Activated naive CD8-positive, alpha-beta T cell treated with anti-CD3 and anti-CD28 coated beads for 36 hours (primary cell): ENCODE measurements at regions not wholly inside any gene's neighbourhood (a gene's known extent, or its start where the extent isn't known, plus 50 kb on each side); places are given as distances from the start of the nearest gene placed in this dataset.

Experiments used
- DNase-seq: peaks from one replicate; pipeline ENCODE4 v3.0.0; 2021
- H3K27ac Mint-ChIP-seq: one replicate; pipeline ENCODE4 v1.8.0; 2022; ENCODE audit warnings: mild to moderate bottlenecking, moderate library complexity, mixed read lengths
- H3K27me3 Mint-ChIP-seq: one replicate; pipeline ENCODE4 v1.8.0; 2022; ENCODE audit warnings: mild to moderate bottlenecking, mixed read lengths
- H3K36me3 Mint-ChIP-seq: one replicate; pipeline ENCODE4 v1.8.0; 2021; ENCODE audit warnings: mild to moderate bottlenecking, mixed read lengths
- H3K4me1 Mint-ChIP-seq: one replicate; pipeline ENCODE4 v1.8.0; 2021; ENCODE audit warnings: mixed read lengths
- H3K4me3 Mint-ChIP-seq: one replicate; pipeline ENCODE4 v1.8.0; 2022; ENCODE audit warnings: mild to moderate bottlenecking, moderate library complexity, mixed read lengths
- H3K9me3 Mint-ChIP-seq: one replicate; pipeline ENCODE4 v1.8.0; 2022; ENCODE audit warnings: mixed read lengths

GRCh38 chr13:40406405-40407120 is 259.9 kb downstream of the FOXO1 start:
- peaks cover 3% of the 10 kb centered on the region for H3K36me3 Mint-ChIP-seq

GRCh38 chr13:40407567-40407966 is 258.9 kb downstream of the FOXO1 start:
- H3K36me3 Mint-ChIP-seq: peaks cover 3% of the 10 kb centered on the region

More at GRCh38 chr13:40406405-40407120, 259.9 kb downstream of the FOXO1 start:
- Mint-ChIP-seq H3K4me1 (peaks cover 21% of the 10 kb centered on the region), H3K27me3 (no peaks in the 10 kb centered on the region), H3K4me3 (no peak overlapping the region), H3K9me3 (peaks cover 4% of the 10 kb centered on the region), H3K27ac (no peak overlapping the region)
- DNase-seq: no peak

GRCh38 chr13:40408602-40409001 is 257.8 kb downstream of the FOXO1 start:
- H3K27me3 Mint-ChIP-seq: no peaks in the 10 kb centered on the region
- H3K4me3 Mint-ChIP-seq: no peak overlapping the region
- peaks cover 3% of the 10 kb centered on the region for H3K36me3 Mint-ChIP-seq

More at GRCh38 chr13:40407567-40407966, 258.9 kb downstream of the FOXO1 start:
- Mint-ChIP-seq H3K27me3 (no peaks in the 10 kb centered on the region), H3K4me3 (no peak overlapping the region), H3K4me1 (peaks cover 11% of the 10 kb centered on the region), H3K9me3 (peaks cover 4% of the 10 kb centered on the region), H3K27ac (no peak overlapping the region)
- no peak for DNase-seq

GRCh38 chr13:40409278-40409677 is 257.2 kb downstream of the FOXO1 start:
- H3K36me3 Mint-ChIP-seq: peaks cover 3% of the 10 kb centered on the region
- H3K27ac Mint-ChIP-seq: no peak overlapping the region
- no peak overlapping the region for H3K4me3 Mint-ChIP-seq
- peaks cover 4% of the 10 kb centered on the region for H3K9me3 Mint-ChIP-seq
- no peaks in the 10 kb centered on the region for H3K27me3 Mint-ChIP-seq
- H3K4me1 Mint-ChIP-seq: peaks cover 5% of the 10 kb centered on the region
- no peak for DNase-seq

More at GRCh38 chr13:40408602-40409001, 257.8 kb downstream of the FOXO1 start:
- peaks cover 4% of the 10 kb centered on the region for H3K9me3 Mint-ChIP-seq
- no peak for DNase-seq
- peaks cover 5% of the 10 kb centered on the region for H3K4me1 Mint-ChIP-seq
- H3K27ac Mint-ChIP-seq: no peak overlapping the region

- H3K27me3 Mint-ChIP-seq: no peaks in the 10 kb centered on the region
- H3K4me3 Mint-ChIP-seq: no peak overlapping the region
- no peak overlapping the region for H3K27ac Mint-ChIP-seq
- H3K36me3 Mint-ChIP-seq: peaks cover 3% of the 10 kb centered on the region
- no peak for DNase-seq
- H3K9me3 Mint-ChIP-seq: peaks cover 4% of the 10 kb centered on the region
- H3K4me1 Mint-ChIP-seq: peaks cover 5% of the 10 kb centered on the region
Measured at GRCh38 chr13:40410315-40410714, 256.1 kb downstream of the FOXO1 start.

GRCh38 chr13:40420160-40420740 is 246.2 kb downstream of the FOXO1 start:
- Mint-ChIP-seq H3K9me3 (peaks cover 8% of the 10 kb centered on the region), H3K27ac (no peak overlapping the region), H3K36me3 (peaks cover 4% of the 10 kb centered on the region), H3K27me3 (no peaks in the 10 kb centered on the region), H3K4me1 (peaks cover 10% of the 10 kb centered on the region), H3K4me3 (no peak overlapping the region)
- no peak for DNase-seq

GRCh38 chr13:40422588-40423235 is 243.7 kb downstream of the FOXO1 start:
- no peak for DNase-seq
- Mint-ChIP-seq H3K27ac (no peak overlapping the region), H3K4me3 (no peak overlapping the region)

GRCh38 chr13:40428354-40428753 is 238.1 kb downstream of the FOXO1 start:
- no peak overlapping the region for H3K4me3 Mint-ChIP-seq
- no peak overlapping the region for H3K27ac Mint-ChIP-seq
- no peak for DNase-seq
- H3K36me3 Mint-ChIP-seq: no peaks in the 10 kb centered on the region
- H3K27me3 Mint-ChIP-seq: no peaks in the 10 kb centered on the region
- no peaks in the 10 kb centered on the region for H3K9me3 Mint-ChIP-seq
- H3K4me1 Mint-ChIP-seq: peaks cover 19% of the 10 kb centered on the region

More at GRCh38 chr13:40422588-40423235, 243.7 kb downstream of the FOXO1 start:
- Mint-ChIP-seq H3K9me3 (peaks cover 5% of the 10 kb centered on the region), H3K4me1 (peaks cover 14% of the 10 kb centered on the region), H3K36me3 (peaks cover 2% of the 10 kb centered on the region), H3K27me3 (no peaks in the 10 kb centered on the region)

- H3K9me3 Mint-ChIP-seq: no peaks in the 10 kb centered on the region
- peaks cover 33% of the 10 kb centered on the region for H3K4me1 Mint-ChIP-seq
- DNase-seq: no peak
- H3K36me3 Mint-ChIP-seq: peaks cover 2% of the 10 kb centered on the region
- H3K27me3 Mint-ChIP-seq: no peaks in the 10 kb centered on the region
- no peak overlapping the region for H3K4me3 Mint-ChIP-seq
- H3K27ac Mint-ChIP-seq: no peak overlapping the region
Measured at GRCh38 chr13:40429706-40430545, 236.5 kb downstream of the FOXO1 start.

GRCh38 chr13:40432018-40432978 is 234.1 kb downstream of the FOXO1 start:
- DNase-seq: no peak
- H3K9me3 Mint-ChIP-seq: no peaks in the 10 kb centered on the region
- peaks cover 36% of the 10 kb centered on the region for H3K4me1 Mint-ChIP-seq
- peaks cover 2% of the 10 kb centered on the region for H3K36me3 Mint-ChIP-seq
- H3K27ac Mint-ChIP-seq: peak overlapping the region; percentile 7
- no peaks in the 10 kb centered on the region for H3K27me3 Mint-ChIP-seq
- H3K4me3 Mint-ChIP-seq: no peak overlapping the region

- Mint-ChIP-seq H3K4me1 (peaks cover 40% of the 10 kb centered on the region), H3K9me3 (no peaks in the 10 kb centered on the region), H3K36me3 (peaks cover 2% of the 10 kb centered on the region), H3K27ac (no peak overlapping the region), H3K27me3 (no peaks in the 10 kb centered on the region), H3K4me3 (no peak overlapping the region)
- DNase-seq: no peak
Measured at GRCh38 chr13:40433001-40433400, 233.4 kb downstream of the FOXO1 start.

- peak overlapping the region; percentile 19 for H3K27ac Mint-ChIP-seq
- peak; percentile 28 for DNase-seq
- H3K9me3 Mint-ChIP-seq: no peaks in the 10 kb centered on the region
- peaks cover 45% of the 10 kb centered on the region for H3K4me1 Mint-ChIP-seq
- H3K36me3 Mint-ChIP-seq: peaks cover 2% of the 10 kb centered on the region
- no peak overlapping the region for H3K4me3 Mint-ChIP-seq
- no peaks in the 10 kb centered on the region for H3K27me3 Mint-ChIP-seq
Measured at GRCh38 chr13:40433577-40433976, 232.9 kb downstream of the FOXO1 start.

GRCh38 chr13:40434516-40435397 is 231.7 kb downstream of the FOXO1 start:
- H3K27ac Mint-ChIP-seq: no peak overlapping the region
- peaks cover 2% of the 10 kb centered on the region for H3K36me3 Mint-ChIP-seq
- peaks cover 56% of the 10 kb centered on the region for H3K4me1 Mint-ChIP-seq
- DNase-seq: no peak
- no peak overlapping the region for H3K4me3 Mint-ChIP-seq
- no peaks in the 10 kb centered on the region for H3K9me3 Mint-ChIP-seq
- no peaks in the 10 kb centered on the region for H3K27me3 Mint-ChIP-seq
